Anterior cingulate cortex (tissue), 58 donors: ENCODE measurements at regions not wholly inside any gene's neighbourhood (a gene's known extent, or its start where the extent isn't known, plus 50 kb on each side); places are given as distances from the start of the nearest gene placed in this dataset.

Experiments
- DNase-seq, 58 donors: peaks; one replicate each; lab custom pipeline; 2025; lab: John Stamatoyannopoulos, UW

- DNase-seq: peak in 2 of 58 donors; percentile 6 to 15
Measured at GRCh38 chr9:7265181-7265580, 507.4 kb downstream of the KDM4C start.

- no peak for DNase-seq
Measured at GRCh38 chr9:7259544-7260241, 501.9 kb downstream of the KDM4C start.

GRCh38 chr9:7258688-7259396 lies 501.1 kb downstream of the KDM4C start:
- no peak for DNase-seq

- no peak for DNase-seq
Measured at GRCh38 chr9:7246917-7247522, 489.2 kb downstream of the KDM4C start.

GRCh38 chr9:7245976-7246580 lies 488.3 kb downstream of the KDM4C start:
- no peak for DNase-seq

- no peak for DNase-seq
Measured at GRCh38 chr9:7243838-7244237, 486.1 kb downstream of the KDM4C start.

GRCh38 chr9:7242126-7242525 lies 484.4 kb downstream of the KDM4C start:
- no peak for DNase-seq

- no peak for DNase-seq
Measured at GRCh38 chr9:7241694-7242093, 483.9 kb downstream of the KDM4C start.

- DNase-seq: no peak
Measured at GRCh38 chr9:7240569-7241311, 483.0 kb downstream of the KDM4C start.

- no peak for DNase-seq
Measured at GRCh38 chr9:7239708-7240107, 481.9 kb downstream of the KDM4C start.

- no peak for DNase-seq
Measured at GRCh38 chr9:7238247-7238637, 480.5 kb downstream of the KDM4C start.

GRCh38 chr9:7237473-7238246 lies 479.9 kb downstream of the KDM4C start:
- no peak for DNase-seq

- DNase-seq: no peak
Measured at GRCh38 chr9:7236186-7236585, 478.4 kb downstream of the KDM4C start.

- DNase-seq: no peak
Measured at GRCh38 chr9:7234144-7234543, 476.4 kb downstream of the KDM4C start.

GRCh38 chr9:7229571-7229970 lies 471.8 kb downstream of the KDM4C start:
- DNase-seq: no peak

- DNase-seq: no peak
Measured at GRCh38 chr9:7228726-7229125, 471.0 kb downstream of the KDM4C start.

GRCh38 chr9:7227951-7228350 lies 470.2 kb downstream of the KDM4C start:
- no peak for DNase-seq

- DNase-seq: no peak
Measured at GRCh38 chr9:7226007-7226640, 468.4 kb downstream of the KDM4C start.
